Suppressor macrophage (primary cell): ENCODE measurements at regions not wholly inside any gene's neighbourhood (a gene's known extent, or its start where the extent isn't known, plus 50 kb on each side); places are given as distances from the start of the nearest gene placed in this dataset.

Experiments used
- DNase-seq, 4 experiments: peaks; one replicate each; pipeline ENCODE4 v3.0.0-alpha.2; 2020 to 2022

DNA sequence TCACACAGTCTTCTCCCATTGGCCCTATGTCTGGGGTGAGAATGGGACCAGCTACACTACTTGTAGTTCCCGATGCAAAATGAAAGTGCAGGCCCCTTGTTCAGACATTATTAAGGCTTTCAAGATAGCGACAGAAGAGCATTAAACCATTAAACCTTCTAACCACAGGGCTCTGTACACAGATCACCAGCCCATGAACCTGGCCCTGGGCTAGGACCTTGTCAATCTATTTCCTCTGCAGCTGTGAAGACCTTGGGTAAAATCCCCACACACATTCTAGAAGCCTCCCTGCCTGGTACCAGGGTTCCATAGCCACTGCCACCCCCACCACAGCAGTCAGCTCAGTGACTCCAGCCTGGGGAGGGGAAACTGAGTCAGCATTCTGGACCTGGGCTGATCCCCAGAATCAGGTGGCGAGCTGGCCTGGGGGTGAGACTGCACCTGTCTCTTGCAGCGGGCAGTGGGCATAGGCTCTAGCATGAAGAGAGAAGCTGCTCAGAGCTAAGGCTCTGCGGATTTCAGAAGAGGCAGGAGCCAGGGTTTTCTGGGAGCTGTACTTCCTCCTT, 119.7 kb upstream of the LHX1 start:
- DNase-seq = no peak

DNA sequence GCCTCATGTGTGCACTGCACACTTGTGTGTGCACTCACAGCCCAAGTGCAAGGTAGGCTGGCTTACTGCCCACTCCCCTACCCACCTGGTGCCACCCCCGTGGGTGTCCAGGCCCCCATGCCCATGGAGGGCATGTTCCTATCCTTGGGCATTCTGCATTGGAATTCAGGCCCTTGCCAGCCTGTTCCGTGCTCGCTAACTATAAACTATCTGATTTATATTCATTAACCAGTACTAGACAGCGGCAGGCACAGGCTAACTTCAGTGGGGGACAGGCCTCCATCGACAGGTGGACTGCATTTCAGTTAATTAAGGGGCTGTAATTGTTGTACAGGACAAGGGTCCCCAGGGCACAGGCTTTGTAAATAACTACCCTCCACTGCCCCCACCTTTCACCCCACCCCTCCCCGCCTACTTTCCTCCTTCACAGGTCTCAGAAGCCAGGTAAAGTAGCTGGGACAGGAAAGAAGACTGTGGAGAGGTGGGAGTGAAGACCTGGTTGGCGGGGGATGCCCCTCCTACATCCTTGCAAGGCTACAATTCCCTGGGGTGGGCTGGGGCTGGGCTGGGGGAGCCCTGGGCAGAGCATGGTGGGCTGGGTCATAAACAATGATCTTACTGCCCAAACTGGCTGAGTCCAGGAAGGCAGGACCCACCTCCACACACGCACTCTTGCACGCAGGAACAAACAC, 119.0 kb upstream of the LHX1 start:
- no peak for DNase-seq

DNA sequence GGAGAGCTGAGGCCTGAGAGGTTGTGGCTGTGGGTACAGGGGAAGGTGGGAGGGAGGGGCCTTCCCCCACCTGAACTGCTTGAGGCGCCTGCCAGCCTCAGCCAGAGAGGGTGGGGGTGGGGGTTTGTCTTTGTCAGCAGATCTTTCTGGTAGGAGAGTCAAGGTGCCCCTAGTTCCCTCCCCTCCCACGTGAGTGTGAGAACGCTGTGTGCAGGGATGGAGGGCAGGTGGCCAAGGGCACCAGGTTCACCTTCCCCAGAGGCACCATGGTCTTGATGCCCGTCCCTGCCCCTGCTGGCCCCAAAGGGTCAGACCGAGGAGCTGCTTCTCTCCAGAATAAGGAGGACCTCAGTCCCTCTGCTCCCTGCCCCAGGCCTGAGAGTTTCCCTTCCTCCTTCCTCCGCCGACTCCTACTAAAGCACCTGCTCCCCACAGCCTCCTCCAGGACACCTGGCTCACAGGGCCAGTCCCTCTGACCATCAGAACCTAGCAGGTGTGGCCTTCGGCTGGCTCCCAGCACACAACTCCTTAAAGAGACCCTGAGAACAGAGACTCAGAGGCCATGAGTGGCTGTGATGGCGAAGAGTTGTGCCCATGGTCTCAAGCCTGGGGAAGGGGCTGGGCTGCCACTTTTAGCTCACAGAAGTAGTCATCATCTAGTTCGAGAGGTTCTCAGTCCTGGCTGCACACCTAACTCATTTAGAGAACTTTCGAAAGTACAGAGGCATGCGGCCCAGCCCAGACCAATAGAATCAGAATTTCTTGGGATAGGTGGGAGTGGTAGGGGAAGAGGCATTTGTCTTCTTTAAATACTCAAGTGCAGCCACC, 113.2 kb upstream of the LHX1 start:
- DNase-seq = no peak

DNA sequence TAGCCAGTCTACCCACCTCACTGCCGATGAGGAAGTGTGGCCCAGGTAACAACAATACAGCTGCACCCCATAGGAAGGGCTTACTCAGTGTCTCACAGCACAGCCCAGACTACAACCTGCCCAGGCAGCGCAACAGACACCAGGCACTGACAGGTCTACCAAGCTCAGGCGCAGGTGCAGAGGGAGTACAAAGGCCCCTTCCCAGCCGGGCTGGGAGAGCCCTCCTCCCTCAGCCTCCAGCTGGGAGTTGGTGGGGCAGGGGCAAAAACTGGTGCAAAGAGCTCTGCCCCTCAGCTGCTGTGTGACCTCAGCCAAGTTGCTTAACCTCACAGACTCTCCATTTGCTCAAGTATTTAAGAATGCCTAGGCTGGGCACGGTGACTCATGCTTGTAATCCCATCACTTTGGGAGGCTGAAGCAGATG, 112.6 kb upstream of the LHX1 start:
- DNase-seq = no peak

DNA sequence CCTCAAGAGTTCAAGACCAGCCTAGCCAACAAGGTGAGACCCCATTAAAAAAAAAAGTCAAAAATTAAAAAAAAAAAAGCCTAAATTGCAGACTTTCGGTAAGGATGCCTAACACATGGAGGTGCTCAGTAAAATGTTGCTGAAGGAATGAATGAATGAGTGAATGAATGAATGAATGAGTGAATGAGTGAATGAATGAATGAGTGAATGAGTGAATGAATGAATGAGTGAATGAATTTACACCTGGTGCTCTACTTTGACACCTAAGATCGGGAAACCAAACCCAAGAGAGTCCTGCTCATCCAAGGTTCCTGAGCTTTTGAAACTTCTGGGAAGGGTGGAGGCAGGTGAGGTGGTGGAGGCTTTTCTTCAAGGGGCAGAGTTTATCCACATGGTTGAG, 112.2 kb upstream of the LHX1 start:
- DNase-seq = no peak

DNA sequence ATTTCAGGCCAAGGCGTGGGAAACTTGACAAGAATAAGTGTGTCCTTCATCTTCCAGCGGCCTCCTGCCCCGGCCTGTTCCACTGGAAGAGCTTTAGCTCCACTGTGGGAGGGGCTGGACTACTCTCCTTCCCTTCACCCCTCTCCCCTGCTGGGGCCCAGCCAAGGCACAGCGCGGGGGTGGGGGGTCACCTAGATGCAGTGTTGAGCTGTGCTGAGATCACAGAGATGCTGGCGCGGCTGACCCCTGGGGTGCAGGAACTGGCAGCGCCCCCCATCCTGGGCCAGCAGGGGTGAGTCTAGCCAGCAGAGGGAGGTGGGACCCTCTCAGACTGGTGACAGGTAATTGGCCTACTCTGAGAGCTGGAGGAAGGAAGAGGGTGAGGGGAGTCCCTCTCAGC, 111.8 kb upstream of the LHX1 start:
- no peak for DNase-seq

DNA sequence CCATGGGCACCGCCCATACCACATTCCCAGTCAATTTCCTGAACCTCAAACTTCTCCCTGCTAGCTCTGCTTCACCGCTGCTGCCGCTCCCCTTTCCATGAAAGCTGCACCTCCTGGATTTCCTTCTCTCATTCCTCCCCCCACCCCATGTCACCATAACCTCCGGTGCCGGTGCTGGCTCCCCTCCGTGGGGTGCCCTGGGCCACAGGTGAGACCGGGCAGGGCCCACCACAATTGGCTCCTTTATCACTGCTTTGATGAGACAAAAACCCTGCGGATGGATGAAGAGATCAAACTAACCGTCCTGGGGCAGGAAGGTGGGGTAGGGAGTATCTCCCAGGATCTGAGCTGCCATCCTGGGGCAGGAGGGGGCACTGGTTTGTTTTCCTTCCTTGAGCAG, 111.3 kb upstream of the LHX1 start:
- no peak for DNase-seq

DNA sequence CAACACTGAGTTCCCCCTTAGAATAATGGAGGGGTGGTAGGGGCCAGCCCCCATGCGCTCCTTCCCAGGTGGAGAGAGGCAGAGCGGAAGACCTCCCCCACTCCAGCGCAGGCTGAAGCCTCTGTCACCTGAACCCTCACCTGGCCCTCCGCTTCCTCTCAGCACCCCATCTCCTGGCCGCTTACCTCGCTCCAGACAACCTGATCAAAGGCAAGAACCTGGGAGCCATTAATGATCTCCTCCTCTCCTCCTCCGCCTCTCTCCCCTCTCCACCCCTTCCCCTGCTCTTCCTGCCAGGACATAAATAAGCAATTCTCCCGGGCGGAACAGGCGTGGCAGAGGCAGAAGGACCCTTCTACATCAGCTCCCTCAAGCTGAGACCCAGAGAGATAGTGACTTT, 110.2 kb upstream of the LHX1 start:
- DNase-seq = no peak

DNA sequence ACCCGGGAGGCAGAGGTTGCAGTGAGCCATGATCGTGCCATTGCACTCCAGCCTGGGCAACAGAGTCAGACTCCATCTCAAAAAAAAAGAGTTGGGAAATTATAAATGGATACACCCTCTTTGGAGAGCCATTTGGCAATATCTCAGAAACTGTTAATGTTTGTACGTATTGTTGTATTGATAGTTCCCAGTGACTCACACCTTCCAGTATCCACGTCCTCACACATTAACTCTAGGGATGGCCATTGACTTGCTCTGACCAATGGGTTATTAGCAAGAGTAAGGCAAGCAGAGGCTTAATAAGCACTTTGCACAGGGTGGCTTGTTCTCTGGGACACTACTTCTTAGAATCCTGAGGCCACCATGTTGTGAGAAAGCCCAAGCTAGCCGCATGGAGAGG, 107.6 kb upstream of the LHX1 start:
- DNase-seq = no peak

DNA sequence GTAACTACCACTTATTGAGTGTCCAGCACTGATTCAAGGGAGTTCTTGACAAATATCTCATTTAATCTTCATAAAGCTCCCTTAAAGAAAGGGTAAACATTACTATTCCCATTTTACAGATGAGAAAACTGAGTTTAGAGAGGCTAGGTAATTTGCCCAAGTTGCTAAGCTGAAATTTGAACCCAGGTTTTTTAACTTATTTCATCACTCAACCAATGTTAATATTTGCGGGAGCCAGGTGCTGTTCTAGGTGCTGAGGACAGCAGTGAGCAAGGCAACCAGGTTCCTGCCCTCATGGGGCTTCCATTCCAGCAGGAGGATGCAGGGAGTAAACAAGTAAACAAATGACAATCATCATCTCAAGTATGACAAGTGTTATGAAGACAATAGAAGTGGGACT, 104.0 kb upstream of the LHX1 start:
- no peak for DNase-seq

DNA sequence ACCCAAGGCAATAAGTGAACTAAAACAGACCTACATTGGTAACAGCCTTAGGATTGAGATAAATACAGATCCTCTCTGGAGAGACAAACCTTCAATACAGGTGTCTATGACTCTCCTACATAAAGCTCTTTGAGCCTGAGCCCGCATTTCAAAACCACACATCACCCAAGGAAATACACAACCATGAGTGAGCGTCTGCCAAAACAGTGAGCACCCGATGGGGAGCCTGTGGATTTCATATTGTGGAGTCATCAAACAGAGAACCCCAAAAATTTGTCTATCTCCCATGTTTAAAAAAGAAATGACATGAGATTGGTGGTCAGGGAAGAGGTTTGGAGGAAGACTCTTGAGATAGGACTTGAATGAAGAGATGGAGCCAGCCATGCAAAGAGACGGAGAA, 102.2 kb upstream of the LHX1 start:
- DNase-seq = no peak

DNA sequence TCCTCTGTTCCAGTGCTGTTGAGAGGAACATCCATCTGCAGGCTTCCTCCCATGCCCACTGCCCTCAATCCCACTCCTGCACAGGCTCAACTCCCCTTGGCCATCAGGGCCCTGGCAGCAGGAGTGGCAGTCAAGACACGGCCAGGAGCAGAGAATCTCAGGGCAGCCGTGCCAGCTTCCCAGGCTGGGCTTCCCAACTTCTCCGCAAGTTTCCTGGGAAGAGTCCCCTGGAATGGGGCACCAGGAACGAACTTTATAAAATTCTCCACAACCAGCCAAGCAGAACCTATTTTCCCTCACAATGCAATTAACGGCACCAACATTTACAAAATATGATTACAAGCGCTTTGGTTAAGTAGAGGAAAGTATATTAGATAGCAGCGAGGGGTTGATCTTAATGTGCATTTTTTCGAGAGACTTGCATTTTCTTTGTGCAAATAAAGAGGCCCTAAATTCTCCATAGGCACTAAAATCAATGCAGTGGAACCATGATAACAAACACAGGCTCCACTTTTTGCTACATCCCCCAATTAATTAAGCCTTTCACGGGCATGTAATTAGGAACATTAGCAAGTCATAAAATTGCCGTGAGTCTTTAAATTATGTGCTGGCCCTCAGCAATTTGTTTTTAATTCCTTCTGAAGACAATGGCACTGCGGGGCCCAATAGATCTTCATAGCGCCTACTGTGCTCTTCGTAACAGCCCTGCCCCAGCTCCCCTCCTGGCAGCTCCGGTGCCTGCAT, 99.9 kb upstream of the LHX1 start:
- no peak for DNase-seq

DNA sequence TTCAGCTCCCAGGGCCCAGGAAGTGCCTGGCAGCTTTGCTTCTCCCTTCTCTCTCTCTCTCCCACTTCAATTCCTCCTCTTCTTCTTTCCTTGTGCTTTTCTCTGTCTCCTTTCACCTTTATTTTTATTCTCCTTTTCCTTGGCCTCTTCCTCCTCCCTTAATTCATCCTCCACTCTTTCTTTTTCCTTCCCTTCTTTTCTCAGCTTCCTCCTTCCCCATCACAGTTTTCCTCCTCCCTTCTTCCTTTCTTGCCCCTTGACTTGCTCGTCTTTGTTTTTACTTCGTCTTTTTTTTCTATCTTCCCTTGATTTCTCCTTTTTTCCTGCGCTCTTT, 99.4 kb upstream of the LHX1 start:
- DNase-seq = no peak

DNA sequence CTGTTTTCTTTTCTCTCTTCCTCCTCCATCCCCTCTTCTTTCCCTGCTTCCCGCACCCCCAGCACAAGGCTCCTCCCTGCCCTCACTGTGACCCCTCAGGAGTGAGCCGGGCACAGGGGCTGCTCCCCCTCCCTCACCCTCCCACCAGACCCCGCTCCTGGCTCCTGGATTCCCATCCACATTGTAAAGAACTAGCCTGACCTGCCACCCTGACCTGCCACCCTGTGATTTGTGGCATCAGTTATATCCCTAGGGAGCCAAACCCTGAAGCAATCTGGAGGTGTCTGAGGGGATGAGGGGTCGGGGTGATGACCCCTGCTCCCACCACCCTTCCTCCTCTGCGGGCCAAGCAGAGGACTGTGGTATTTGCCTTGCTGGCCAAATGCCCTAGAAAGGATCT, 98.0 kb upstream of the LHX1 start:
- DNase-seq = no peak

DNA sequence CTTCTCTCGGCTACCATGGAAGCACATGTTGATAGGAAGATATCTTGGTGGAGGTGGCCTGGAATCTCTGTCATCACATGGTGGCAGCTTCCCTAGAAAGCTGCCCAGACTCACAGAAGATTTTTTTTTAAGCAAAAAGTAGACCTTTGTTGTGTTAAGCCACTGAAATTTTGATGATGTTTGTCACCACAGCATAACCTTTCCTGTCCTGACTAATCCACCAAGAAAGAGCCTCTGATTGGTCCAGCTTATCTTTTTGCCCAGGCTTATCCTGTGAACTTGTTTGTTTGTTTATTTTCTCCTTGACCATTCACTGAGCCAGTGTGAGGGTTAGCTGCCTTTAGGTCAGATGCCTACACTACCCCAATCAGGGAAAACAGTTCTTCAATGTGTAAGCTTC, 96.5 kb upstream of the LHX1 start:
- DNase-seq = no peak

DNA sequence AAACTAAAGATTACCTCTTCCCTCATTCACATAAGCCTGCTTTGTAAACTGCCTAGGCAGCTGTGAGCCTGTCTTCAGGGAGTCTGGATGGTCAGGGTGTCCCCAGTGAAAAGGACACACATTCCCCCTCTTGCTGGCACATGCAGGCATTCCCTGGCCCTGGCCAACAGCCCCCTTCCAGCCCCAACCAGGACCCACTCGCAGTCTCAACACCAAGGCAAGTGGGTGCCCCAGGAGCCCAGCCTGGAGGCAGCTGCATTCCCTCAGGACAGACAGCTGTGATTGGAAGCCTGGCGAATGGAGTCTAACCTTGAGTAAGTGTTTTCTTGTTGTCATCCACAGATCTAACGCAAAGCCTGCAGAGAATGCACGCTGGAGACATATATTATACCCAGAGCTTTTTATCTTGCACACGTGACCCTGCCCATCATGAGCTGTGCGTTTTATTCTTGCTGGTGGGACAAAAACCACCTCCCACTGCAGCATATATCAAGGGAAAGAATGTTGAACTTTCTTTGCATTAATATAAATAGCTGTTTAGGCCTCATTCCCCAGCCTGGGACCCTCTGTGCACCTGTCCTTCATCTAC, 95.0 kb upstream of the LHX1 start:
- DNase-seq = no peak

DNA sequence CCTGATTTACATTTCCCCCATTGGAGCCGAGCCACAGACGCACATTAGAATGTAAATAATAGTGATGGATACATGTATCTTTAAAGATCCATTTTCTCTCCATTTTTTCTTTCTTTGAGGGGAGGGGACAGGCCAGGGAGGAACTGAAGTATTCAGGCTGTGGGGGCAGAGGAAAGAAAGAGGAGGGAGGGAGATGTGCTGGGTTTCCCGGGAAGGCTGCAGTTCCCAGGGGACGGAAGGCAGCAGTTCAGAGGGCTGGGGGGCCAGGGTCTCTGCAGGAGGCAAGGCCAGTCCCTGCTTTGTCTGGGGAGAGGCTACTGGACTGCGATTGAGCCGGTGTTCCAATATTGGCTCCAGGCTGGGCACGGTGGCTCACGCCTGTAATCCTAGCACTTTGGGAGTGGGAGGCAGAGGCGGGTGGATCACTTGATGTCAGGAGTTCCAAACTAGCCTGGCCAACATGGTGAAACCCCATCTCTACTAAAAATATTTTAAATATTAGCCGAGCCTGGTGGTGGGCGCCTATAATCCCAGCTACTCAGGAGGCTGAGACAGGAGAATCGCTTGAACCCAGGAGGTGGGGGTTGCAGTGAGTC, 94.2 kb upstream of the LHX1 start:
- no peak for DNase-seq

DNA sequence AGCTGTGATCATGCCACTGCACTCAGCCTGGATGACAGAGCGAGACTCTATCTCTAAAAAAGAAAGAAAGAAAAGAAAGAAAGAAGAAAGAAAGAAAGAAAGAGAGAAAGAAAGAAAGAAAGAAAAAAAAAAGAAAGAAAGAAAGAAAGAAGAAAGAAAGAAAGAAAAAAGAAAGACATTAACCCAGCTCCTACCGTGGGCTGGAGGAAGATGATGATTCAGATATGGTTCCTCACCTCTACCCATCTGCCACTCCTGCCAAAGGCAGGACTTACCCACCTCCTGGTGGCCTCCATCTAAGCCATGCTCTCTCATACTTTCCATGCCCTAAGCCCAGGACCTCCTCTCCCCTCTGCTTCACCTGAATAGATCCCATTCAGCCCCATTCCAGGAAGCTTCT, 93.3 kb upstream of the LHX1 start:
- DNase-seq = no peak

DNA sequence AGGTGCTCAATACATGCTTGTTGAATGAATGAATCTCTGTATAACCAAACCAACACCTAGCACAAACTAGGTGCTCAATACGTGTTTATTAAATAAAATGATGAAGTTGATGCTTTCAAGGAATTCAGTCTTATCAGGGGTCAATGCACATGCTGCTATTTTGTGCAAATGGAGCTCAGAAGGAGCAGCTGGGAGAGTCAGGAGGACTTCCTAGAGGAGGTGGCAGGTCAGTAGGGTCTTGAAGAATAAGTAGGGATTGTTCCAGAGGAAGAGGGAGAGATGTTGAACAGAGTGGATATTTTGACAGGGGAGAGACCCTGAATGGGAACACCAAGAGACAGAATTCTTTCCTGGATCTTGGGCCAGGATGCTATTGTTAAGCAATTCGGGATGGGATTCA, 92.7 kb upstream of the LHX1 start:
- DNase-seq = no peak

DNA sequence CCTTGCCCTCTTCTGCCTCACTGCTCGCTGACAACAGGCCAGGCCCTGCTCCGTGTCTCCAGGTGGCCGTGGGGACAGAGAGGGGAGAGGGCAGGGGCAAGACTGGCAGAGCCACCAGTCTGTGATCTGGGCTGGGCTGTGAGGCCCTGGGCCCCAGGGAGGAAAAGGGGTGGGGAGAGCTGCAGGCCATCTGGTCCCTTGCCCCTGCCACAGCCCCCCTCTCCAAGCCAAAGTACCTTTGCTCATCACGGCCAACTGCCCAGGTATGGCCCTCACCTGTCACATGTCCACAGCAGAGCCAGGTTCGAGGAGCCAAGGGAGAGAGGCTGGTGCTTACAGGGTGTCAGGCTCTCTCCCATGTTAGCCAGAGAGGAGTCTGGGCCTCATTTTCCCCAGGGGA, 91.4 kb upstream of the LHX1 start:
- DNase-seq = no peak

DNA sequence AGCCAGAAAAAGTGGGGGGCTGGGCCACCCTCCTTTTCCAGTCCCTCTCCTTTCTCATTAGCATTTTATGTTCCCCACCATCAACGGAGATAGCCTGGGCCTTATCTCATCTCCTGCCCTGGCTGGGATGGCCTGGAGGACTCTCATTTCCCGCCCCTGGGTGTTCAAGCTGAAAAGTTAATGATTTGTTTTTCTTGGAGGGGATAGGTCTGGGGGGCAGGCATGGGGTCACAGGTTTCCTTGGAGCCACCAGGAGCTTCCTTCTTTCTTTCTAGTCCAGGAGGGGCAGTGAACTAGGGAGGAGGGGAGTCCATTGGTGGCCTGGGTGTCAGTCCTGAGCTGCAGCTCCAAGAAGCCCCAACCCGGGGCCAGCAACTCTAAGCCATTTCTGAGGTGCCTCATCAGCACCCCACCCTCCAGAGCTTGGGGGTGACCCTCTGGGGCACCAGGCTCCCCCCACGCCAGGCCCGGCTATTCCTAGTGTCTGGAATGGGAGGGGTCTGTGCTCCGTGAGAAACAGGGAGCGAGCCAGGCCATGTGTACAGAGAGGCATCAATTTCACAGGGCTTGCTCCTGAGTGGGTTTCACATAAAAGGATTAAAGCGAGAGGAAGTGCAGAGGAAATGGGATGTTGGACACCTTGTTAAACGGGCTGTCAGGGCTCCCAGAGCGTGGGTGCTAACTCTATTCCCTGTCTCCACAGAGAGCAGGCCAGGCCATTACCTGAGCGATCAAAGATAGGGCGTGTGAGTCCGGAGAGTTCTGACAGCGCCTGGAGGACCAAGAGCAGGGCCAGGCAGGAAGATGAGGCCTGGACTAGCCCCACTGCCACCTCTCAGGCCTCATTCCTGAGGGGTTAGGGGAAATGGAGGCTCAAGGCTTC, 90.6 kb upstream of the LHX1 start:
- no peak for DNase-seq
